Fibroblast of skin of abdomen (primary cell): ENCODE measurements at regions not wholly inside any gene's neighbourhood (a gene's known extent, or its start where the extent isn't known, plus 50 kb on each side); places are given as distances from the start of the nearest gene placed in this dataset.
"Not testable (repeated sequence)": the region's sequence is repeated elsewhere in the genome, so short reads cannot be mapped to it uniquely, and the experiment has no call there.

Experiments used
- DNase-seq: peaks from one replicate; pipeline ENCODE4 v3.0.0-alpha.2; 2013

DNA sequence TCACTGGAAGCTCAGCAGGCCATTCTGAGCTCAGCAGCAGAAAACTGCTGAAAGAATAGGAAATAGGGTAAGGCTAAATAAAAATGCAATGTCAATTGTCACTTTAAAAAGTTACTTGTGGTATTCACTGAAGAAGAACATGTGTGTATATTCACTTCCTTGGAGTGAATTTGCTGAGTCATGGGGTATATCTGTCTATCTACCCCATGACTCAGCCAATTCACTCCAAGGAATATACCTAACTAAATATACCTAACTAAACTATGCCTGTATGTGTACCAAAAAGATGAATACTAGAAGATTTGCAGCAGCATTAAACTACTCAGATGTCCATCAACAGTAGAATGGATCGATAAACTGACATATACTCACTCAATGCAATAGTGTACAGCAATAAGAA is 69.5 kb upstream of the KCNAB1 start:
- no peak for DNase-seq

DNA sequence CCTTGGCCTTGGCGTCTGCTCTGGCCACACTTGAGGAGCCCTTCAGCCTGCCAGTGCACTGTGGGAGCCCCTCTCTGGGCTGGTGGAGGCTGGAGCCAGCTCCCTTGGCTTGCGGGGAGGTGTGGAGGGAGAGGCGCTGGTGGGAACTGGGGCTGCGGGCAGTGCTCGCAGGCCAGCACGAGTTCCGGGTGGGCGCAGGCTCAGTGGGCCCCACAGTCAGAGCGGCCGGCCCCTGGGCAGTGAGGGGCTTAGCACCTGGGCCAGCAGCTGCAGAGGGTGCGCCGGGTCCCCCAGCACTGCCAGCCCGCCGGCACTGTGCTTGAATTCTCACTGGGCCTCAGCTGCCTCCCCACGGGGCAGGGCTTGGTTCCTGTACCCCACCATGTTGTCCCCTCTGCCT is 68.7 kb upstream of the KCNAB1 start:
- no peak for DNase-seq

DNA sequence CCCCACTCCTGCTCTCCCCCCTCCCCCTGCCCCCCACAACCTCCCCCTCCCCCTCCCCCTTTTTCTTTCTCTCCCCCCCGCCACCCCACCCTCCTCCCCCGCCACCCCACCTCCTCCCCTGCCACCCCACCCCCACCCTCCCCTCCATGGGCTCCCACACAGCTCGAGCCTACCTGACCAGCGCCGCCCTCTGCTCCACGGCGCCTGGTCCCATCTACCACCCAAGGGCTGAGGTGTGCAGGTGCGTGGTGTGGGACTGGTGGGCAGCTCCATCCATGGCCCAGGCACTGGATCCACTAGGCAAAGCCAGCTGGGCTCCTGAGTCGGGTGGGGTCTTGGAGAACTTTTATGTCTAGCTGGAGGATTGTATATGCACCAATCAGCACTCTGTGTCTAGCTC is 68.3 kb upstream of the KCNAB1 start:
- DNase-seq: no peak

DNA sequence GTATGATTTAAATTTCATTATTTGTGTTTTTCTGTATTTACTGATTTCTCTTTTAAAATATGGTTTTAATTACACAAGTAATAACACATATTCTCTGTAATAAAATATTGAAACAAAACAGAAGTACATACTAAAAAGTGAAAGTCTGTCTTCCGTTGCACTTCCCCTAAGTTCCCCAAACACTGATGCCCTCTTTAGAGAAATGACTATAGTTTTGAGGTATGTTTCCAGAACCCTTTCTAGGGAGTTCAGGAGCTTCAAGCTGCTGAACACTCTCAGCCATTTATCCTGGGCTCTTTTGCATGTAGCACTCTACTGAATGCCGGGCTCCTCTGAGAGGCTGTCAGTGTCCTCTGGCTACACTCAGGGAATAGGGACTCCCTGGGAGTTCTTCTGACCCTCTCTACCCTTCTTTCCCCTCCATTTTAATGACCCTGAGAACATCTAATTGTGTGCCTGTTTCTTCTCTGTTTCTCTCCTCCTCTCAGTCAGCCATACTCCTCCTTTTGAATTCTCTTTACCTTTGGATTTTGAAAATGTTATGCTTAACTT is 60.4 kb upstream of the KCNAB1 start:
- DNase-seq: no peak

DNA sequence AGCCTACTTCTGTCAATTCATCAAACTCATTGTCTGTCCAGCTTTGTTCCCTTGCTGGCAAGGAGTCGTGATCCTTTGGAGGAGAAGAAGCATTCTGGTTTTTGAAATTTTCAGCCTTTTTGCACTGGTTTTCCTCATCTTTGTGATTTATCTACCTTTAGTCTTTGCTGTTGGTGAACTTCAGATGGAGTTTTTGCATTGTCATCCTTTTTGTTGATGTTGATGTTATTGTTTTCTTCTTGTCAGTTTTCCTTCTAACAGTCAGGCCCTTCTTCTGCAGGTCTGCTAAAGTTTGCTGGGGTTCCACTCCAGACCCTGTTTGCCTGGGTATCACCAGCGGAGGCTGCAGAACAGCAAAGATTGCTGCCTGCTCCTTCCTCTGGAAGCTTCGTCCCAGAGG is 52.2 kb upstream of the KCNAB1 start:
- DNase-seq: not testable (repeated sequence)

DNA sequence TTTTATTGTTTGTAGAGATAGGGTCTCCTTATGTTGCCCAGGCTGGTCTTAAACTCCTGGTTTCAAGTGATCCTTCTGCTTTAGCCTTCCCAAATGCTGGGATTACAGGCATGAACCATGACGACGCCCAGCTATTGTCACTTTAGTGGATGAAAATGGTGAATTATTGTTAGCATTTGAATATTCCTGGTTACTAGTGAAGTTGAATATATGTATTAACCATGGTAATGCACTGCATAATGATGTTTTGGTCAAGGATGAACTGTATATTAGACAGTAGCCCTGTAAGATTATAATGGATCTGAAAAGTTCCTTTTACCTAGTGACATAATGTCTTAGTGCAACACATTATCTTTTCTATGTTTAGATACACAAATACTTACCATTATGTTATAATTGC is 50.4 kb upstream of the KCNAB1 start:
- DNase-seq: no peak
